HFF-Myc (cell line): ENCODE measurements at regions not wholly inside any gene's neighbourhood (a gene's known extent, or its start where the extent isn't known, plus 50 kb on each side); places are given as distances from the start of the nearest gene placed in this dataset.

Source experiments
- DNase-seq: peaks from one replicate; pipeline ENCODE4 v3.0.0-alpha.2; 2011; ENCODE audit warnings: low read depth; ENCODE audit errors: extremely low read depth
- H3K4me3 ChIP-seq: replicated peaks from 2 replicates; pipeline ENCODE4 v1.5.1; 2011; ENCODE audit warnings: low read depth, mild to moderate bottlenecking, control low read depth, low read length
- TF ChIP-seq, protein P1 (sequence below): IDR thresholded peaks from 2 replicates; pipeline ENCODE4 v1.5.1; 2012; ENCODE audit warnings: mild to moderate bottlenecking, low read depth, low read length, control low read depth; ENCODE audit errors: missing control alignments

DNA sequence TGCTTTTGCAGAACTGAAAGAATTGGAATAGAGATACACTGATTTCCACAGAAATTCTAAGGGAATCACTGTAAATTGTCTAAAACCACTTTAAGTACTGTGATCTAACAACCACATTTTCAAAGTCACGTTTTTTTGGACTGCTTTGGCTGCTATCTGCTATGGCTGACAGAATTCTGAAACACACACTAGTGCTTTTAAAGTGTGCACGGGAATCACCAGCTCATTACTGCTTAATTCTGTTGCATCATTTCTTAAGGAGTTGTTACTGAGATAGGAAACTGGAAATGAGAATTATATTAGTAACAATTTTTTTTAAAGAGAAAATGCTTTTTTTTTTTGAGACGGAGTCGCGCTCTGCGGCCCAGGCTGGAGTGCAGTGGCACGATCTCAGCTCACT, 716.5 kb upstream of the NRSN1 start:
- H3K4me3 ChIP-seq: no peak overlapping the region
- DNase-seq: no peak
- TF ChIP-seq, protein P1, sequence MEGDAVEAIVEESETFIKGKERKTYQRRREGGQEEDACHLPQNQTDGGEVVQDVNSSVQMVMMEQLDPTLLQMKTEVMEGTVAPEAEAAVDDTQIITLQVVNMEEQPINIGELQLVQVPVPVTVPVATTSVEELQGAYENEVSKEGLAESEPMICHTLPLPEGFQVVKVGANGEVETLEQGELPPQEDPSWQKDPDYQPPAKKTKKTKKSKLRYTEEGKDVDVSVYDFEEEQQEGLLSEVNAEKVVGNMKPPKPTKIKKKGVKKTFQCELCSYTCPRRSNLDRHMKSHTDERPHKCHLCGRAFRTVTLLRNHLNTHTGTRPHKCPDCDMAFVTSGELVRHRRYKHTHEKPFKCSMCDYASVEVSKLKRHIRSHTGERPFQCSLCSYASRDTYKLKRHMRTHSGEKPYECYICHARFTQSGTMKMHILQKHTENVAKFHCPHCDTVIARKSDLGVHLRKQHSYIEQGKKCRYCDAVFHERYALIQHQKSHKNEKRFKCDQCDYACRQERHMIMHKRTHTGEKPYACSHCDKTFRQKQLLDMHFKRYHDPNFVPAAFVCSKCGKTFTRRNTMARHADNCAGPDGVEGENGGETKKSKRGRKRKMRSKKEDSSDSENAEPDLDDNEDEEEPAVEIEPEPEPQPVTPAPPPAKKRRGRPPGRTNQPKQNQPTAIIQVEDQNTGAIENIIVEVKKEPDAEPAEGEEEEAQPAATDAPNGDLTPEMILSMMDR: no peak

DNA sequence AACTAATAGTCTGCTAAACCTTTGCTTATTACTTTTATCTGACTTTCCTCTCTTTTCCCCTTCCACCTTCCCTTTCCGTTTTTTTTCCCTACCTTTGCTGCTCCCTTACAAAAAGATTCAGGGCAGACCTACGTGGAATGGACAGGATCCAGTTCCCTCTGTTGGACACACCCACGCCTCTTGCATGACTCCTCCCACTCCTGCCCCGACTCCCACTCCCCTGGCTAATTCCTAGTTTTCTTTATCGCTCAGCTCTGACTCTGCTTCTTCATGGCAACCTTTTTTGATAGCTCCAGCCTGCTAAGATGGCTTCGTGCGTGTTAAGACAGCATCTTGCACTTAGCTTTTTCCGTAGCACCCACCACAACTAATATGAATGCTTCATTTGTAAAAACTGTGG, 715.6 kb upstream of the NRSN1 start:
- TF ChIP-seq, protein P1: no peak
- DNase-seq: no peak

DNA sequence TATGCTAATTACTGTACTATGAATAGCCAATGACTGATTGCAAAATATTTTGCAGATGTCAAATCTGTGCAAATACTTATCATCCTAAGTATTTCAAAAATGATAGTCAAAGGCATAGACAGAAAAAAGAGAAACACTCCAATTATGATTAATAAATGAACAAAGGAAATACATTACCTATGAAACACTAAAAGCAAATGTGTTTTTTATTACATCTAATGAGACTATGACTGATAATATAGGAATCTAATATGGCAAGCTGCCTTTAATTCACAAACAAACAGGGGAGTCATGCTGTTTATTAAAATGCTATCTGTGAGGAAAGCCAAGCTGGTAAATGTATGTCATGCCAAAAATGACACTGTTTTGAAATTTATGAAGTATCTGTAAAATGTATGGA, 713.2 kb upstream of the NRSN1 start:
- TF ChIP-seq, protein P1: no peak
- DNase-seq: no peak
- H3K4me3 ChIP-seq: no peak overlapping the region

More for the DNA sequence above, 715.6 kb upstream of the NRSN1 start:
- H3K4me3 ChIP-seq: no peak overlapping the region

DNA sequence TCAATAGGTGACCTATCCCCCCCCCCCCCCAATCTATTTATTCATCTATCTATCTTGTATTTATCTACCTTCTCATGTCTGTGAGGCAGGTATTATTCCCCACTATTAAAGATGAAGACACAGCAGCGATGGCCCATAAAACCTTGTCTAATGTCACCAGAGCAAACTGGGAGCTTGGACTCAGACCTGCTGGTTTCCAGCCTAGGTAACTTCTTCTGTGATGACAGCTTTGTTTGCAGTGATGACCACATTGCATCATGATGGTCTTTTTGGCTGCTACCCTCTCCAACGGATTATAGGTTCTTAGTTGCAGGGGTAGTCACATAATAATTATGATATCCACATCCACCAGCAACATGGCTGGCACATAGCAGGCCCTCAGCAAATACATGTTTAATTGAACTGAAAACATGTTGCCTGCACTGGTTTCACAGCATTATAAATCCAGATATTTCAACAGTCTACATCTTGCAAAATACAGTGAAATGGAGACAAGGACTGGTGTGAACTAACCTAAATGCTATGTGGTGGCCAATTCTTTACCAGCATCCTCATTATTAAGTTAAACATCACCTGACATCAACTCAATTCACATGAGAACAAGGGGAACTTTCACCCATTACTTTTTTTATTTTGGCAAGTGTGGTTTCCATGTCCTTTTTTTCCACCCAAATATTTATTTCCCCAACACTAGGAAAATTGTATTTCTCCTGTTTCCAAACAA, 712.5 kb upstream of the NRSN1 start:
- TF ChIP-seq, protein P1: no peak
- H3K4me3 ChIP-seq: no peak overlapping the region
- DNase-seq: no peak

DNA sequence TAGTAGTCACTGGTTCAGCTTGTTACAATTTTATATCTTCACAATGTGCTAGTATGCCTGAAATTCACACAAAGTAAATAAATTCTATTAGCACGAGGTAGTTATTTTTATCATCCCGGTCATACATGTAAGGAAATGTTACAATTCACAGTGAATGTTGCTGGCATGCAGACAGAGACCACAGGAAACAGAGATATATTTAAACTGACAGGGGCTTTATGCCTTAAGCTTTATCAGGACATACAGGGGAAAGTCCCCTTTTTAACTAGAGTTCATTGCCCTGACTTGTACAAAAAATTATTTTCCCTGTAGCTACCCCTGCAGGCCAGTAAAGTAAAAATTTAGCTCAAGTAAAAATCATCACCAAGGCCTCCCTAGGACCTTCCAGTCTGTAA, 712.0 kb upstream of the NRSN1 start:
- peak; percentile 48 for DNase-seq
- no peak overlapping the region for H3K4me3 ChIP-seq
- TF ChIP-seq, protein P1: peak; percentile 34

DNA sequence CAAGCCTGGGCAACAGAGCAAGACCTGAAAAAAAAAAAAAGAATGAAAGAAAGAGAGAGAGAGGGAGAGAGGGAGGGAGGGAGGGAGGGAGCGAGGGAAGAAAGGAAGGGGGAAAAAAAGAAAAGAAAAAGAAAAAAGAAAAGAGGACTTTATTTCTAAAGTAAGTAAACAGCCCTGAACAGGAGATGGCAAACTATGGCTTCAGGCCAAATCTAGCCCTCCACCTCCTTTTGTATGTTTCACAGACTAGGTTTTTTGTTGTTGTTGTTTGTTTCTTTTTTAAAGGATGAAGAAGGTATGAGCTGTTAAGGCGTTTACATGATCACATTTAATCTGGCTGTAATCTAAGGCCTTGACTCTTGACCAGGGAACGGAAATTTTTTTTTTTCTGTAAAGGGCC, 711.1 kb upstream of the NRSN1 start:
- TF ChIP-seq, protein P1: no peak
- DNase-seq: no peak

More for the DNA sequence above, 711.1 kb upstream of the NRSN1 start:
- no peak overlapping the region for H3K4me3 ChIP-seq
